ENCODE measurements at regions not wholly inside any gene's neighbourhood (a gene's known extent, or its start where the extent isn't known, plus 50 kb on each side); places are given as distances from the start of the nearest gene placed in this dataset.

DNA sequence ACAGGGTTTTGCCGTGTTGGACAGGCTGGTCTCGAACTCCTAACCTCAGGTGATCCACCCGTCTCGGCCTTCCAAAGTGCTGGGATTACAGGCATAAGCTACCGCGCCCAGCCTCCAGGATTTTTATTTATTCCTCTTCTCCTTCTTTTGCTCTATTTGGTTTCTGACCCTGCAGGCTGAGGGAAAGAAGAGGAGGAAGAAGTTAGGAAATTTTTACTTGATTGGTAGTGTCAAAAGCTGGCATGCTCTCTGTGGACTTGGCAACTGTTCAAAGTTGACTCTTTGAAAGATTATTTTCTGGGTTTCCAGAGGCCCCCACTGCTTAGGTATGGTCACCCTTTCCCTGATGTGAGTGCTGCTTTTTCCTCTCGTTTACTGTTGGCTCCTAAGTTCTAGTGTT is 372.2 kb downstream of the DIPK2A start:
- DNase-seq (no peak), FAIRE-seq (no peak), ATAC-seq (no peak)
- intact Hi-C loops (cut with DNase I): no loop called here
- WGBS, 2 donors: 84 to 87% methylated on average over 7 of the region's 7 CpGs
- Histone ChIP-seq H3K9me3 (no peaks in the 10 kb centered on the region), H3K27ac (no peak overlapping the region), H3K4me1 (no peaks in the 10 kb centered on the region), H3K36me3 (no peaks in the 10 kb centered on the region), H3K4me3 (no peak overlapping the region), H3K27me3 (no peaks in the 10 kb centered on the region)
- no peak for TF ChIP-seq CTCF (IDR thresholded peaks at IDR 0.05)

GRCh38 chr3:144344925-144345548 is 373.4 kb downstream of the DIPK2A start:
- H3K27me3 ChIP-seq: no peaks in the 10 kb centered on the region
- no peak overlapping the region for H3K27ac ChIP-seq
- FAIRE-seq (no peak), DNase-seq (no peak), ATAC-seq (no peak)
- no peak overlapping the region for H3K4me3 ChIP-seq
- no peaks in the 10 kb centered on the region for H3K36me3 ChIP-seq
- TF ChIP-seq CTCF (IDR thresholded peaks at IDR 0.05): no peak
- H3K9me3 ChIP-seq: no peaks in the 10 kb centered on the region
- H3K4me1 ChIP-seq: no peaks in the 10 kb centered on the region
- WGBS, 2 donors: 83 to 85% methylated on average over 2 of the region's 2 CpGs
- intact Hi-C loops (cut with DNase I): no loop called here

- TF ChIP-seq CTCF (IDR thresholded peaks at IDR 0.05): no peak
- Histone ChIP-seq H3K4me1 (peaks cover 0 to 11% (median 0%) of the 10 kb centered on the region in 3 donors), H3K9me3 (no peaks in the 10 kb centered on the region), H3K36me3 (no peaks in the 10 kb centered on the region), H3K27ac (no peak overlapping the region), H3K27me3 (no peaks in the 10 kb centered on the region), H3K4me3 (no peak overlapping the region)
- intact Hi-C loops (cut with DNase I): no loop called here
- ATAC-seq: no peak
- WGBS, 2 donors: 70% methylated on average over 3 of the region's 3 CpGs
- no peak for FAIRE-seq
- DNase-seq: no peak
These were observed 378.5 kb downstream of the DIPK2A start for GRCh38 chr3:144350125-144350524.

GRCh38 chr3:144351011-144351410 is 379.4 kb downstream of the DIPK2A start:
- DNase-seq (no peak), FAIRE-seq (no peak), ATAC-seq (no peak)
- Histone ChIP-seq H3K4me3 (no peak overlapping the region), H3K36me3 (no peaks in the 10 kb centered on the region), H3K4me1 (peaks cover 0 to 11% (median 0%) of the 10 kb centered on the region in 3 donors), H3K27ac (no peak overlapping the region), H3K9me3 (no peaks in the 10 kb centered on the region), H3K27me3 (no peaks in the 10 kb centered on the region)
- intact Hi-C loops (cut with DNase I): no loop called here
- WGBS, 2 donors: 42 to 52% methylated on average over 2 of the region's 2 CpGs
- TF ChIP-seq CTCF (IDR thresholded peaks at IDR 0.05): no peak

- ATAC-seq (peak in 2 of 4 donors; percentile 50 to 53), FAIRE-seq (no peak), DNase-seq (no peak)
- intact Hi-C loops (cut with DNase I): no loop called here
- Histone ChIP-seq H3K9me3 (no peaks in the 10 kb centered on the region), H3K4me1 (peaks cover 0 to 11% (median 0%) of the 10 kb centered on the region in 3 donors), H3K27ac (no peak overlapping the region), H3K27me3 (no peaks in the 10 kb centered on the region), H3K36me3 (no peaks in the 10 kb centered on the region), H3K4me3 (no peak overlapping the region)
- WGBS, 2 donors: 20 to 26% methylated on average over 4 of the region's 4 CpGs
- no peak for TF ChIP-seq CTCF (IDR thresholded peaks at IDR 0.05)
These were observed 380.2 kb downstream of the DIPK2A start for GRCh38 chr3:144351773-144352365.
